MCF 10A (cell line): ENCODE measurements at regions not wholly inside any gene's neighbourhood (a gene's known extent, or its start where the extent isn't known, plus 50 kb on each side); places are given as distances from the start of the nearest gene placed in this dataset.
"Not testable (repeated sequence)": the region's sequence is repeated elsewhere in the genome, so short reads cannot be mapped to it uniquely, and the experiment has no call there.

ENCODE experiments used
- BruUV-seq: library from RNA; stranded (reverse); fragments of 400-500 nt; replicated peaks from 2 replicates; lab custom pipeline; 2021; lab: Mats Ljungman, UMichigan
- CTCF ChIA-PET: fragments of 300-600 bp; sonication (Branson Sonifier 250); formaldehyde crosslinking; extraction: SDS; loops from one replicate; lab custom pipeline; 2021; ENCODE audit warnings: antibody characterized with exemption, inconsistent platforms; lab: Yijun Ruan, JAX
- POLR2A ChIA-PET: fragments of 300-600, 350-650 bp; sonication (Branson Sonifier 250); formaldehyde crosslinking; extraction: SDS; loops from one replicate; lab custom pipeline; 2020; ENCODE audit warnings: antibody characterized with exemption, inconsistent platforms; lab: Yijun Ruan, JAX
- DNase-seq: peaks from one replicate; pipeline ENCODE4 v3.0.0-alpha.2; 2018; ENCODE audit not compliant: unreplicated experiment
- H3K27ac Mint-ChIP-seq: one replicate; pipeline ENCODE4 v1.8.0; 2022; ENCODE audit warnings: mild to moderate bottlenecking, low read depth, mixed read lengths; ENCODE audit not compliant: unreplicated experiment
- H3K27me3 Mint-ChIP-seq: one replicate; pipeline ENCODE4 v1.8.0; 2022; ENCODE audit warnings: mixed read lengths; ENCODE audit not compliant: insufficient read depth, unreplicated experiment
- H3K36me3 Mint-ChIP-seq: one replicate; pipeline ENCODE4 v1.8.0; 2022; ENCODE audit warnings: mild to moderate bottlenecking, moderate library complexity, mixed read lengths; ENCODE audit not compliant: insufficient read depth, unreplicated experiment
- H3K4me1 Mint-ChIP-seq: one replicate; pipeline ENCODE4 v1.8.0; 2022; ENCODE audit warnings: mixed read lengths; ENCODE audit not compliant: insufficient read depth, unreplicated experiment
- H3K4me3 Mint-ChIP-seq: one replicate; pipeline ENCODE4 v1.8.0; 2022; ENCODE audit warnings: mild to moderate bottlenecking, moderate library complexity, mixed read lengths; ENCODE audit not compliant: unreplicated experiment
- H3K9me3 Mint-ChIP-seq: one replicate; pipeline ENCODE4 v1.8.0; 2022; ENCODE audit warnings: mixed read lengths; ENCODE audit not compliant: unreplicated experiment
- CTCF ChIP-seq: fragments of 200-600 bp; IDR thresholded peaks from one replicate; pipeline ENCODE4 v1.8.0; 2022; ENCODE audit warnings: antibody characterized with exemption, mild to moderate bottlenecking; ENCODE audit not compliant: unreplicated experiment
- intact Hi-C: fragments of 100-400 bp; cut with micrococcal nuclease; formaldehyde crosslinking; loops from 2 replicates; pipeline ENCODE4 v1.14.1; 2022

GRCh38 chr11:97691061-97691460 lies 1301.2 kb downstream of the JRKL start:
- Mint-ChIP-seq H3K36me3 (no peaks in the 10 kb centered on the region), H3K27ac (no peak overlapping the region), H3K4me3 (no peak overlapping the region), H3K4me1 (no peaks in the 10 kb centered on the region), H3K9me3 (no peaks in the 10 kb centered on the region), H3K27me3 (peaks cover 25% of the 10 kb centered on the region)
- DNase-seq = no peak
- no peak for TF ChIP-seq CTCF
- intact Hi-C loops = no loop called here
- POLR2A ChIA-PET = no interaction called here
- CTCF ChIA-PET = no interaction called here
- no TSS peak for BruUV-seq

DNA sequence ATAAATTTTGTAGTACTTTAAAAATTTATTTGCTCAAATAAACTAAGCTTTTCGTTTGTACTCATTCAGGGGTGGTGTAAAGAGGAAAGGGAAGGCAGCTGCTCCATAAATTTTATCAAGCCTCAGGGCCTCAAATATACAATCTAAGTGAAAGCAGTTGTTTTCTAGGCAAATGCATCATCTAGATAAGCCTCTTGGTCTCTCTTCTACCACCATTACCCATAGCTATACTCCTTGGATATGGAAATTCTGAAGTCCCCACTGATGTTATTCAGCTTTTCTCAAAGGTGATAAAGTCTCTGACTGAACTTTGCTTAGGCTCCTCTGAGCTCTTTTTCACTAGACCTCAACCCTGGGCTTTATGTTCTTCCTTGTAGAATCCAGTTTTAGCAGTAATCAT lies 1313.1 kb downstream of the JRKL start:
- Mint-ChIP-seq H3K4me3 (no peak overlapping the region), H3K9me3 (no peaks in the 10 kb centered on the region), H3K36me3 (no peaks in the 10 kb centered on the region), H3K4me1 (no peaks in the 10 kb centered on the region), H3K27me3 (peaks cover 61% of the 10 kb centered on the region), H3K27ac (no peak overlapping the region)
- ChIA-PET CTCF (interaction anchor here (0.5 to 0.6 kb wide), 2 partner anchors 9 to 1233 kb away, joined by 3 read pairs; no protein-coding TSS in a partner anchor), POLR2A (no interaction called here)
- no peak for DNase-seq
- intact Hi-C loops = no loop called here
- TF ChIP-seq CTCF = no peak
- BruUV-seq = no TSS peak

GRCh38 chr11:97703851-97704250 lies 1314.0 kb downstream of the JRKL start:
- Mint-ChIP-seq H3K27me3 (peaks cover 64% of the 10 kb centered on the region), H3K4me1 (no peaks in the 10 kb centered on the region), H3K4me3 (no peak overlapping the region), H3K36me3 (no peaks in the 10 kb centered on the region), H3K27ac (no peak overlapping the region), H3K9me3 (no peaks in the 10 kb centered on the region)
- no peak for TF ChIP-seq CTCF
- POLR2A ChIA-PET = no interaction called here
- BruUV-seq = no TSS peak
- intact Hi-C loops = no loop called here
- no peak for DNase-seq
- CTCF ChIA-PET = no interaction called here

DNA sequence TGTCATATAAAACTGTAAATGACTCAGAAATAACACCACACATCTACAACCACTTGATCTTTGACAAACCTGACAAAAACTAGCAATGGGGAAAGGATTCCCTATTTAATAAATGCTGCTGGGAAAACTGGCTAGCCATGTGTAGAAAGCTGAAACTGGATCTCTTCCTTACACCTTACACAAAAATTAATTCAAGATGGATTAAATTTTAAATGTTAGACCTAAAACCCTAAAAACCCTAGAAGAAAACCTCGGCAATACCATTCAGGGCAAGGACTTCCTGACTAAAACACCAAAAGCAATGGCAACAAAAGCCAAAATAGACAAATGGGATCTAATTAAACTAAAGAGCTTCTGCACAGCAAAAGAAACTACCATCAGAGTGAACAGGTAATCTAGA lies 1315.3 kb upstream of the CNTN5 start:
- H3K9me3 Mint-ChIP-seq, intact Hi-C loops, CTCF ChIA-PET, H3K27ac Mint-ChIP-seq, BruUV-seq, H3K4me3 Mint-ChIP-seq, H3K36me3 Mint-ChIP-seq, H3K4me1 Mint-ChIP-seq: not testable (repeated sequence)
- peak; percentile 15 for DNase-seq
- H3K27me3 Mint-ChIP-seq = peaks cover 79% of the 10 kb centered on the region
- POLR2A ChIA-PET = interaction anchor here (0.6 kb wide), 1 partner anchor 74 kb away, joined by 3 read pairs; no protein-coding TSS in a partner anchor

DNA sequence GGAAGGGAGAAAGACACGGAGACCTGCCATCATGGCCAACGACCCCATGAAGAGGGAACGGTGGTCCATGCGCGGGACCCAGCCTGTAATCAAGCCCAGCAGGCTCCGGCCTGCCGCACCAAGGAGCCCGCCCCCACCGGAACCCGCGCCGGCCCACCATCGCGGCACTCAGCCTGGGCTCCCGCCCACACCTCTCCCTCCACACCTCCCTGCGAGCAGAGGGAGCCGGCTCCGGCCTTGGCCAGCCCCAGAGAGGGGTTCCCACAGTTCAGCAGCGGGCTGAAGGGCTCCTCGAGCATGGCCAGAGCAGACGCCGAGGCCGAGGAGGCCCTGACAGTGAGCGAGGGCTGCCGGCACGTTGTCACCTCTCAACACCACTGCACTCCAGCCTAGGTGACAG lies 1302.8 kb upstream of the CNTN5 start:
- no TSS peak for BruUV-seq

More for the DNA sequence above, 1302.8 kb upstream of the CNTN5 start:
- no peak for DNase-seq
- Mint-ChIP-seq H3K27me3 (no peaks in the 10 kb centered on the region), H3K27ac (no peak overlapping the region), H3K4me1 (peaks cover 11% of the 10 kb centered on the region), H3K4me3 (no peak overlapping the region), H3K9me3 (no peaks in the 10 kb centered on the region), H3K36me3 (no peaks in the 10 kb centered on the region)
- TF ChIP-seq CTCF = no peak
- ChIA-PET CTCF (interaction anchor here (0.7 kb wide), 1 partner anchor 314 kb away, joined by 3 read pairs; no protein-coding TSS in a partner anchor), POLR2A (no interaction called here)
- intact Hi-C loops = no loop called here
